ENCODE measurements at regions not wholly inside any gene's neighbourhood (a gene's known extent, or its start where the extent isn't known, plus 50 kb on each side); places are given as distances from the start of the nearest gene placed in this dataset.

DNA sequence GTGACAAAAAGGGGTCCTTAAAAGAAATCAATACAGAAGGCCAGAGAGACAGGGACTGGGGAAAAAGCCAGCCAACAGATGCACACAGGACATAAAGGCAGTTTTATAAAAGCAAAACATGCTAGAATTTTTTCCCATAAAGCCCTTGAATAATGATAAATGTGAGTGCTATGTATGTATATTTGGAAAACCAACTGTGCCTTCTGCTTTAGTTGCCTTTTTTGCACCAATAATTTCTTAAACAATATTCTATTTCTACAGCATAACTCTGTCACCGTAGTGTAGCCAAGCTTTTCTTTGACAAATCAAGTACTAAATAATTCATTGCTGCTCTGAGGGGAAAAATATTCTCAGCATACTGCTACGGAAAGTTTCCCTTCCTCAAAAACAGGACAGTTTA, 730.6 kb upstream of the NRSN1 start:
- no peak overlapping the region for H3K9ac ChIP-seq (ENCODE audit: low read depth, low read length)
- no peak overlapping the region for H3K4me2 ChIP-seq (ENCODE audit: low read depth, low read length)
- no peak overlapping the region for H3K4me3 ChIP-seq (ENCODE audit: insufficient read depth, low read depth, low read length)
- no peaks in the 10 kb centered on the region; the same call in 1 of the 2 replicates for H3K9me1 ChIP-seq (ENCODE audit: insufficient read depth, low read length)
- in situ Hi-C loops (cut with MboI; ENCODE audit: low sequenced_read_pairs) (no loop called here), intact Hi-C loops (cut with micrococcal nuclease) (no loop called here), dilution Hi-C loops (cut with HindIII; ENCODE audit: low sequenced_read_pairs, unreplicated experiment) (no loop called here)
- TF ChIP-seq MAZ (IDR thresholded peaks at IDR 0.05; ENCODE audit: borderline replicate concordance, low read depth, low read length) (no peak), FOS (IDR thresholded peaks at IDR 0.05; ENCODE audit: low read depth, low read length) (no peak), RCOR1 (IDR thresholded peaks at IDR 0.05; ENCODE audit: insufficient replicate concordance, low read length) (no peak), ELK1 (IDR thresholded peaks at IDR 0.05; ENCODE audit: borderline replicate concordance, low read depth, low read length) (no peak), RAD21 (IDR thresholded peaks at IDR 0.05; ENCODE audit: low read length) (no peak), NFE2L2 (IDR thresholded peaks at IDR 0.05; ENCODE audit: low read depth, low read length) (no peak), BHLHE40 (IDR thresholded peaks at IDR 0.05; ENCODE audit: low read depth, low read length) (no peak), CHD1 (IDR thresholded peaks at IDR 0.05; ENCODE audit: low read depth, low read length) (no peak), CEBPB (IDR thresholded peaks at IDR 0.05; ENCODE audit: low read depth, low read length) (no peak), USF2 (IDR thresholded peaks at IDR 0.05; ENCODE audit: low read depth, low read length) (no peak), RFX5 (IDR thresholded peaks at IDR 0.05; ENCODE audit: low read depth, low read length) (no peak), MXI1 (IDR thresholded peaks at IDR 0.05; ENCODE audit: borderline replicate concordance, low read depth, low read length) (no peak), MAFK (IDR thresholded peaks at IDR 0.05; ENCODE audit: low read depth, low read length) (no peak), POLR2A (IDR thresholded peaks at IDR 0.05; ENCODE audit: low read depth, low read length) (no peak), SMC3 (IDR thresholded peaks at IDR 0.05; ENCODE audit: low read depth, low read length) (no peak), CTCF (conservative IDR thresholded peaks at IDR 0.05; ENCODE audit: low read depth, low read length) (no peak)
- ChIA-PET CTCF (no interaction called here), POLR2A (ENCODE audit: unreplicated experiment) (no interaction called here)
- H3K56ac ChIP-seq (ENCODE audit: extremely low read depth, insufficient read depth, low read length) = no peak overlapping the region
- no peak overlapping the region for H4K8ac ChIP-seq (ENCODE audit: low read depth in 2 of 2, low read length in 2 of 2)
- no peak overlapping the region for H3K14ac ChIP-seq (replicated peaks; ENCODE audit: low read depth, low read length)
- no peak overlapping the region for H4K91ac ChIP-seq (ENCODE audit: insufficient read depth, low read depth, low read length)
- no peak overlapping the region for H2BK20ac ChIP-seq (ENCODE audit: low read depth, low read length)
- WGBS, 2 experiments (ENCODE audit: extremely low coverage in 2 of 2, insufficient read length in 1 of 2) = 60% methylated on average over 1 of the region's 2 CpGs; no CpG with 5 or more reads in 1 of the 2 experiments
- H3K4me1 ChIP-seq (ENCODE audit: control insufficient read depth, insufficient read depth, low read length) = no peaks in the 10 kb centered on the region
- H4K20me1 ChIP-seq (ENCODE audit: insufficient read depth, low read length) = no peaks in the 10 kb centered on the region
- DNase-seq (no peak), ATAC-seq (ENCODE audit: low read depth) (no peak)
- no peak overlapping the region for H3K27ac ChIP-seq (ENCODE audit: insufficient read depth, low read length)
- H3K36me3 ChIP-seq (ENCODE audit: control insufficient read depth, insufficient read depth, low read length) = no peaks in the 10 kb centered on the region
- no peak overlapping the region for H3K23ac ChIP-seq (ENCODE audit: low read depth, low read length)
- H2AK9ac ChIP-seq (replicated peaks; ENCODE audit: low read depth, low read length, poor library complexity) = no peak overlapping the region
- H2BK5ac ChIP-seq (ENCODE audit: low read depth, low read length, poor library complexity, severe bottlenecking) = no peak overlapping the region
- H2AK5ac ChIP-seq (ENCODE audit: low read depth, low read length) = no peak overlapping the region
- BruUV-seq (replicated peaks) = no TSS peak
- no peak overlapping the region for H2BK120ac ChIP-seq (ENCODE audit: low read depth, low read length)
- no peaks in the 10 kb centered on the region for H3K79me1 ChIP-seq (ENCODE audit: low read depth in 1 of 2, low read length in 2 of 2)
- H2AFZ ChIP-seq (replicated peaks; ENCODE audit: low read length, poor library complexity) = no peak overlapping the region
- H3K27me3 ChIP-seq (ENCODE audit: control insufficient read depth, insufficient read depth, low read length) = no peaks in the 10 kb centered on the region
- H4K5ac ChIP-seq (ENCODE audit: low read depth, low read length) = no peak overlapping the region
- no peak overlapping the region for H3K18ac ChIP-seq (ENCODE audit: low read depth, low read length)
- no peak overlapping the region for H2BK15ac ChIP-seq (ENCODE audit: low read depth, low read length)
- H3K9me3 ChIP-seq (ENCODE audit: control insufficient read depth, insufficient read depth, low read length) = no peaks in the 10 kb centered on the region
- H3K4ac ChIP-seq (ENCODE audit: low read depth, low read length) = no peak overlapping the region
